ENCODE measurements at regions not wholly inside any gene's neighbourhood (a gene's known extent, or its start where the extent isn't known, plus 50 kb on each side); places are given as distances from the start of the nearest gene placed in this dataset.
A peak's percentile ranks its signal among the peaks of the same experiment; 100 is the strongest.
"Not testable (repeated sequence)": the region's sequence is repeated elsewhere in the genome, so short reads cannot be mapped to it uniquely, and the experiment has no call there.

GRCh38 chr10:8659982-8660381, 605.5 kb downstream of the GATA3 start:
- DNase-seq (no peak), ATAC-seq (no peak)
- Mint-ChIP-seq H3K27ac (no peak overlapping the region), H3K4me1 (no peaks in the 10 kb centered on the region), H3K9me3 (peaks cover 0 to 8% of the 10 kb centered on the region in 2 donors), H3K4me3 (no peak overlapping the region), H3K27me3 (peaks cover 7% of the 10 kb centered on the region)

DNA sequence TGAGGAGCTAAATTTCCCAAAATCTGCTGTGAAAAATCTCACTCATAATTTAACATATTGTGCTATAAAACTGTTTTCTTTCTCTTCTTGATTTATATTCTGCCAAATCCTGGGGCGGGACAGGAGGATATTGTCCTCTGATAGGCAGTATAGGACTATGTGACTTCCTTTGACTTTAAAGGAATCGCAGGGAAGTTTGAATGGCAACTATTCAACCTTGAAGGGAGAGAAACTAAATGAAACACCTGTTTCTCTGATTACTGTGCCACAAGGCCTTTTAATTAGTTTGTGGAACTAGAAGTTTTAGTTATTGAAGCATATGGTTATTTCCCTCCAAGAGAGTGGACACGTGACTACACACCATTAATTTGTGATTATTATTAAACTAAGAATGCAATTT, 607.4 kb downstream of the GATA3 start:
- Mint-ChIP-seq H3K27me3 (peaks cover 7% of the 10 kb centered on the region), H3K27ac (no peak overlapping the region), H3K9me3 (peaks cover 0 to 2% of the 10 kb centered on the region in 2 donors), H3K4me3 (no peak overlapping the region), H3K4me1 (no peaks in the 10 kb centered on the region)
- ATAC-seq (no peak), DNase-seq (no peak)

DNA sequence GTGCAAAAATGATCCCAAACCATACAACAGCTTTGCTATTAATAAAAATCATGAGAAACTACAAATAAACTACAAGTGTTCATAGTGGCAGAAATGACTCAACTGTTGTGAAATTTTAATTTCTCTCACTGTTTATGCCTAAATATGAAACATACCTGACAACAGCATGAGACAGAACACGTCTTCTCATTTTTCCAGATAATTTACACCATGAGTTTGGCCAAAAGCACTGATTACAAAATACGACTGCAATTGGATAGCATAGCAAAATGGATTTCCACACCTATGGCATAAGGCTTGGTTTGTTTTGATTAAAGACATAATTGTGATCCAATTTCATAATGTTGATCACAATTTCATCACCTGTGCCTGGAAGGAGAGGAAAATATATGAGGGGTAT, 608.6 kb downstream of the GATA3 start:
- ATAC-seq (no peak), DNase-seq (no peak)
- peaks cover 11% of the 10 kb centered on the region for H3K27me3 Mint-ChIP-seq
- no peaks in the 10 kb centered on the region for H3K4me1 Mint-ChIP-seq
- no peak overlapping the region for H3K27ac Mint-ChIP-seq
- H3K4me3 Mint-ChIP-seq, result no peak overlapping the region
- H3K9me3 Mint-ChIP-seq, result peaks cover 0 to 3% of the 10 kb centered on the region in 2 donors

DNA sequence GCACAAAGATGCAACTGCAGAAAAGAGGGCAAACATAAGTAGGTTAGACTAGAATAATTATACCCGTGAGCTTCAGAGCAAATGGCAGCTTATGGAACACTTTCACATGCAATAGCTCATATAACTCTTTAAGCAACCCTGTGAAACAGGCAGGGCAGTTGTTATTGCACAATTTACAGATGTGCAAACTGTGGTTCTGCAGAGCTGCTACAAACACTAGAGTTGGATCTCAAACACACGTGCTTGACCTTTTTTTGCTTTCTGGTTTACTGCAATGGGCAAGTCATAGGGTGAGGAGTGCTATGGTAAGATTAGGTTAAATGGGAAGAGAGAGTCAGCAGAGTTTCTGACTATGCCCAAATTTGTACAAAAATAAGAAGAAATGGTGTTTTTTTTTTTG, 610.8 kb downstream of the GATA3 start:
- Mint-ChIP-seq H3K27ac (no peak overlapping the region), H3K4me3 (no peak overlapping the region), H3K4me1 (no peaks in the 10 kb centered on the region), H3K9me3 (peaks cover 4 to 9% of the 10 kb centered on the region in 2 donors), H3K27me3 (peaks cover 7% of the 10 kb centered on the region)
- DNase-seq, result no peak
- no peak for ATAC-seq

- H3K27ac Mint-ChIP-seq, result no peak overlapping the region
- no peak for DNase-seq
- no peak for ATAC-seq
- no peaks in the 10 kb centered on the region for H3K4me1 Mint-ChIP-seq
- H3K9me3 Mint-ChIP-seq, result peaks cover 10 to 18% of the 10 kb centered on the region in 2 donors
- H3K27me3 Mint-ChIP-seq, result peaks cover 7% of the 10 kb centered on the region
- H3K4me3 Mint-ChIP-seq, result no peak overlapping the region
These were observed 616.0 kb downstream of the GATA3 start for GRCh38 chr10:8670461-8670860.

DNA sequence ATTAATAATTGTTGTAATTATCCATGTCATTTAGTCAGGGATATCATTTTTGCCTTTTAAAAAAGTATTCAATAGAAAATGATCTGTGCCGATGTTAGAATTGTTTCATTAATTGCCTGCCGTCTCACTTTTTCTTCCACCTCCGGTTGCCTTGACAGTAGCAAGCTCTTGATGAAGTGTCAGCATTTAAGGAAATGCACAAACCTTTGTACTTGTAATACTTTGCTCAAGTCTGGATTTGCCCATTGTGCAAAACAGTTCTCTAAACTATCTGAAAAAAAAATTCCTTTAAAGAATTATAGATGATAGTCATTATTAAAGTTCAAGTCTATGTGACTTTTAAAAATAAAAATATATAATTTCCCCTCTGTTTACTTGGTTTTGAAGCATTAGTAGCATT, 619.7 kb downstream of the GATA3 start:
- H3K4me1 Mint-ChIP-seq, result no peaks in the 10 kb centered on the region
- ATAC-seq, result no peak

DNA sequence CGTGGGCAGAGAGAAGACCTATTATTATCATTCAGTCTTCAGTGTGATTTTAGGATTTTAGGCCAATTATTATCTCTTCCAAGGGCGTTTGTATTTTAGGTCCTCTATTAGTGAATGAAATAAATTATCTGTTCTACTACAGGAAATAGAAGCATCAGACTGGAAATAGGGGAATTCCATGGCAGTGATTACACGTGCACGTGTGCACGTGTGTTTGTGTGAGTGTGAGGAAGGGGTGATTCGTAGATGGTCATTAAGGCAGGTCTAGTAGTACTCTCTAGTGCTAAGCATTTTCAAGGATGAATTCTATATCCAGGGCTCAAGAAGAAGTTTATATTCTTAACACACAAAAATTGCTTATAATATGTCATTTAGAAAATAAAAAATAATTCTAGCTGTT, 623.2 kb downstream of the GATA3 start:
- Mint-ChIP-seq H3K4me3 (no peak overlapping the region), H3K27me3 (peaks cover 10% of the 10 kb centered on the region), H3K4me1 (no peaks in the 10 kb centered on the region), H3K9me3 (peaks cover 3 to 7% of the 10 kb centered on the region in 2 donors), H3K27ac (no peak overlapping the region)
- no peak for DNase-seq
- no peak for ATAC-seq

More for the DNA sequence above, 619.7 kb downstream of the GATA3 start:
- Mint-ChIP-seq H3K9me3 (peaks cover 6 to 15% of the 10 kb centered on the region in 2 donors), H3K27ac (no peak overlapping the region), H3K4me3 (no peak overlapping the region), H3K27me3 (no peaks in the 10 kb centered on the region)
- DNase-seq, result no peak

DNA sequence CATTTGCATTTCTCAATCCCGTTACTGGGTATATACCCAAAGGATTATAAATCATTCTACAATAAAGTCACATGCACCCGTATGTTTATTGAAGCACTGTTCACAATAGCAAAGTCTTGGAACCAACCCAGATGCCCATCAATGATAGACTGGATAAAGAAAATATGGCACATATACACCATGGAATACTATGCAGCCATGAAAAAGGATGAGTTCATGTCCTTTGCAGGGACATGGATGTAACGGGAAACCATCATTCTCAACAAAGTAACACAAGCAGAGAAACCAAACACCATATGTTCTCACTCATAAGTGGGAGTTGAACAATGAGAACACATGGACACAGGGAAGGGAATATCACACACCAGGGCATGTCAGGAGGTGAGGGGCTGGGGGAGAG, 630.4 kb downstream of the GATA3 start:
- H3K27ac Mint-ChIP-seq, DNase-seq, H3K9me3 Mint-ChIP-seq, H3K4me3 Mint-ChIP-seq, ATAC-seq, H3K4me1 Mint-ChIP-seq: not testable (repeated sequence)
- peaks cover 10% of the 10 kb centered on the region for H3K27me3 Mint-ChIP-seq

DNA sequence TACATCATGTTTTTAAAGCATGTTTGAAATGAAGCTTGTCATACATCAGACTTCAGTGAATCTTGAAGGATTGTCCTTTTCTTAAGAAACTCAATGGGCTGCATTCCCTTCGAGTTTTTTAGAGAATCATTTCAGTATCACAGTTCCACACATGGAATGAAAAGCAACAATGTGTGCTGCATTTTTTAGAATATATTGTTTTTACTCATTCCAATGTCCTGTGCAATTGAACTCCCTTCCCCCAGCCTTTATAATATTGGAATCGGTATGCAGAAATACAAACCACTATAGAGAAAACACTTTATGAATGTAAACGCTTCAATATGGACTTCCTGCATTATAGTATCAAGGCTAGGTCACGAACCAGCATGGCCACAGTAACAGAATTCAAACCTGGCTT, 634.4 kb downstream of the GATA3 start:
- no peak for ATAC-seq
- H3K4me3 Mint-ChIP-seq, result no peak overlapping the region
- peaks cover 0 to 4% of the 10 kb centered on the region in 2 donors for H3K9me3 Mint-ChIP-seq
- H3K27me3 Mint-ChIP-seq, result no peaks in the 10 kb centered on the region
- H3K4me1 Mint-ChIP-seq, result no peaks in the 10 kb centered on the region
- no peak overlapping the region for H3K27ac Mint-ChIP-seq
- no peak for DNase-seq

- DNase-seq (no peak), ATAC-seq (no peak)
- Mint-ChIP-seq H3K9me3 (peaks cover 0 to 4% of the 10 kb centered on the region in 2 donors), H3K27ac (no peak overlapping the region), H3K4me3 (no peak overlapping the region), H3K27me3 (no peaks in the 10 kb centered on the region), H3K4me1 (no peaks in the 10 kb centered on the region)
These were observed 637.1 kb downstream of the GATA3 start for GRCh38 chr10:8691498-8692017.

DNA sequence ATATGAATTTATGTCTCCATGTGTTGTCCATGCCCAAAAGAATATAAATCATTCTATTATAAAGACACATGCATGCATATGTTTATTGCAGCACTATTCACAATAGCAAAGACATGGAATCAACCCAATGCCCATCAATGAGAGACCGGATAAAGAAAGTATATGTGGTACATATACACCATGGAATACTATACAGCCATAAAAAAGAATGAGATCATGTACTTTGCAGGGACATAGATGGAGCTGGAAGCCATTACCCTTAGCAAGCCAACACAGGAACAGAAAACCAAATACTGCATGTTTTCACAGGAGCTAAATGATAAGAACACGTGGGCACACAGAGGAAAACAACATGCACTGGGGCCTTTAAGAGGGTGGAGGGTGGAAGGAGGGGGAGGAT, 639.1 kb downstream of the GATA3 start:
- not testable (repeated sequence) for DNase-seq, H3K4me1 Mint-ChIP-seq, H3K4me3 Mint-ChIP-seq, H3K9me3 Mint-ChIP-seq, H3K27me3 Mint-ChIP-seq, ATAC-seq
- H3K27ac Mint-ChIP-seq, result peak overlapping the region in 1 of 2 donors; percentile 35

GRCh38 chr10:8696746-8697145, 642.3 kb downstream of the GATA3 start:
- Mint-ChIP-seq H3K4me3 (no peak overlapping the region), H3K9me3 (peaks cover 0 to 4% of the 10 kb centered on the region in 2 donors), H3K4me1 (no peaks in the 10 kb centered on the region)

DNA sequence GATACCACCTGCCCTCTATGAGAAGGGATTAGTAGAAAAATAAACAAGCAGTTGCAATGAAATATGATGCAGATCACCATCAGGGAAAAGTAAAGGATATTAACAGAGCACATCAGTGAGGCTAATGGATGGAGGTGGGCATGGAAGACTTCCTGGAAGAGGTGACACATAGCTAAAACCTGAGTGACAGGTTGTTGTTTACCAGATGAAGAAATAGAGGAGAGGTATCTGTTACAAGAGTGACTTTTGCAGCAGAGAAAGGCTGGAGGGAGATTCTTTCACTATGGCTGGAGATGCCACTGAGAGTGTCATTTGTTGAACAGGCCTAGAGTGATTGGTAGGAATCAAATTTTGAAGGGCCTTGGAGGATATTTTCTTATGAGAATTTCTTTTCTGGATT, 646.2 kb downstream of the GATA3 start:
- ATAC-seq, result no peak

More at GRCh38 chr10:8696746-8697145, 642.3 kb downstream of the GATA3 start:
- no peak for ATAC-seq
- H3K27ac Mint-ChIP-seq, result no peak overlapping the region
- no peak for DNase-seq
- H3K27me3 Mint-ChIP-seq, result no peaks in the 10 kb centered on the region

GRCh38 chr10:8702181-8702580, 647.7 kb downstream of the GATA3 start:
- DNase-seq, result no peak
- Mint-ChIP-seq H3K27ac (no peak overlapping the region), H3K27me3 (no peaks in the 10 kb centered on the region), H3K4me3 (no peak overlapping the region), H3K4me1 (no peaks in the 10 kb centered on the region), H3K9me3 (no peaks in the 10 kb centered on the region)
- no peak for ATAC-seq

More for the DNA sequence above, 646.2 kb downstream of the GATA3 start:
- no peaks in the 10 kb centered on the region for H3K4me1 Mint-ChIP-seq
- H3K27me3 Mint-ChIP-seq, result no peaks in the 10 kb centered on the region
- H3K27ac Mint-ChIP-seq, result no peak overlapping the region
- H3K4me3 Mint-ChIP-seq, result no peak overlapping the region
- no peak for DNase-seq
- H3K9me3 Mint-ChIP-seq, result no peaks in the 10 kb centered on the region

GRCh38 chr10:8705415-8705814, 650.9 kb downstream of the GATA3 start:
- no peak for DNase-seq
- H3K9me3 Mint-ChIP-seq, result no peaks in the 10 kb centered on the region
- H3K27me3 Mint-ChIP-seq, result no peaks in the 10 kb centered on the region
- no peak overlapping the region for H3K27ac Mint-ChIP-seq
- no peaks in the 10 kb centered on the region for H3K4me1 Mint-ChIP-seq
- no peak overlapping the region for H3K4me3 Mint-ChIP-seq
- no peak for ATAC-seq

GRCh38 chr10:8712656-8713055, 658.2 kb downstream of the GATA3 start:
- no peaks in the 10 kb centered on the region for H3K4me1 Mint-ChIP-seq
- no peak for DNase-seq
- no peak for ATAC-seq
- H3K27ac Mint-ChIP-seq, result no peak overlapping the region
- H3K27me3 Mint-ChIP-seq, result no peaks in the 10 kb centered on the region
- H3K4me3 Mint-ChIP-seq, result no peak overlapping the region
- no peaks in the 10 kb centered on the region for H3K9me3 Mint-ChIP-seq

GRCh38 chr10:8719971-8720370, 665.5 kb downstream of the GATA3 start:
- H3K4me3 Mint-ChIP-seq, result no peak overlapping the region
- DNase-seq (no peak), ATAC-seq (no peak)
- peaks cover 23 to 30% of the 10 kb centered on the region in 2 donors for H3K9me3 Mint-ChIP-seq
- H3K27me3 Mint-ChIP-seq, result no peaks in the 10 kb centered on the region
- H3K4me1 Mint-ChIP-seq, result no peaks in the 10 kb centered on the region
- no peak overlapping the region for H3K27ac Mint-ChIP-seq
